ENCODE measurements at regions not wholly inside any gene's neighbourhood (a gene's known extent, or its start where the extent isn't known, plus 50 kb on each side); places are given as distances from the start of the nearest gene placed in this dataset.

GRCh38 chr11:128193615-128194014 lies 393.7 kb downstream of the ETS1 start:
- Histone ChIP-seq H3K9ac (replicated peaks; ENCODE audit: extremely low read depth, insufficient read depth, low read length) (no peak overlapping the region), H3K4me1 (ENCODE audit: control insufficient read depth, extremely low read depth, insufficient read depth, low read length) (peaks cover 12% of the 10 kb centered on the region), H3K4me2 (ENCODE audit: insufficient read depth, low read length) (no peak overlapping the region), H3K79me2 (ENCODE audit: control insufficient read depth, insufficient read depth, low read length) (no peaks in the 10 kb centered on the region), H3K36me3 (ENCODE audit: control insufficient read depth in 2 of 2, extremely low read depth in 1 of 2, insufficient read depth in 2 of 2, low read length in 2 of 2) (no peaks in the 10 kb centered on the region), H2AFZ (ENCODE audit: low read depth, low read length) (no peak overlapping the region), H3K27ac (ENCODE audit: insufficient read depth, low read depth, low read length) (no peak overlapping the region), H3K9me1 (replicated peaks; ENCODE audit: control insufficient read depth, extremely low read depth, insufficient read depth, low read length) (no peaks in the 10 kb centered on the region), H3K27me3 (ENCODE audit: control insufficient read depth in 2 of 2, insufficient read depth in 2 of 2, low read length in 2 of 2) (no peaks in the 10 kb centered on the region), H4K20me1 (replicated peaks; ENCODE audit: control insufficient read depth, extremely low read depth, insufficient read depth, low read length) (no peaks in the 10 kb centered on the region), H3K9me3 (replicated peaks; ENCODE audit: control insufficient read depth, insufficient read depth, low read length) (no peaks in the 10 kb centered on the region), H3K4me3 (replicated peaks in 1 of 3; ENCODE audit: insufficient read depth in 1 of 3, low read depth in 1 of 3, low read length in 3 of 3) (no peak overlapping the region)
- POLR2A ChIA-PET: no interaction called here
- TF ChIP-seq POLR2AphosphoS5 (IDR thresholded peaks at IDR 0.05; ENCODE audit: insufficient read depth, low read depth, low read length) (no peak), MYC (IDR thresholded peaks at IDR 0.05; ENCODE audit: low read depth, low read length) (no peak), JUN (IDR thresholded peaks at IDR 0.05; ENCODE audit: borderline replicate concordance, insufficient read depth, insufficient read length, low read depth) (no peak), MAX (IDR thresholded peaks at IDR 0.05; ENCODE audit: insufficient read depth, insufficient read length) (no peak), CTCF (IDR thresholded peaks at IDR 0.05; ENCODE audit: extremely low read depth in 1 of 2, insufficient read depth in 1 of 2, low read depth in 1 of 2, low read length in 2 of 2) (no peak), GATA2 (IDR thresholded peaks at IDR 0.05; ENCODE audit: insufficient read depth, insufficient read length, low read depth, low read length) (no peak)
- CTCF ChIA-PET: interaction anchor here (1.0 to 2.6 kb wide), 3 partner anchors 36 to 438 kb away, joined by 3 to 9 read pairs (median 3); no protein-coding TSS in a partner anchor
- FAIRE-seq: no peak
- no peak for DNase-seq (ENCODE audit: low read depth, low spot score)
- dilution Hi-C loops (cut with MboI; ENCODE audit: extremely low pct_ligation_motif_present, low sequenced_read_pairs): no loop called here
- BruUV-seq (replicated peaks): no TSS peak
- intact Hi-C loops (cut with micrococcal nuclease): loop anchor here (2.0 to 5.0 kb wide), 2 partner anchors 264 to 355 kb away; no protein-coding TSS in a partner anchor

All from endothelial cell of umbilical vein (primary cell).